Tibial artery (tissue), 4 donors: ENCODE measurements at regions not wholly inside any gene's neighbourhood (a gene's known extent, or its start where the extent isn't known, plus 50 kb on each side); places are given as distances from the start of the nearest gene placed in this dataset.

Source experiments
- DNase-seq, 2 donors: peaks; one replicate each; pipeline ENCODE4 v3.0.0-alpha.2; 2019
- H3K27ac ChIP-seq, 2 donors: fragments of 200-600 bp; sonication (generic) in 1 of 2; 1 replicate in 1 of 2; 2 replicates in 1 of 2; pipeline ENCODE4 v1.5.1; 2018 to 2019; ENCODE audit warnings: mild to moderate bottlenecking in 1 of 2
- H3K27me3 ChIP-seq, 2 donors: fragments of 200-600 bp; sonication (generic) in 1 of 2; one replicate each; pipeline versions ENCODE4 v1.5.1 to v1.6.0; 2016 to 2019
- H3K36me3 ChIP-seq, 3 donors: fragments of 200-600 bp; sonication (generic) in 2 of 3; one replicate each; pipeline ENCODE4 v1.5.1; 2016 to 2019; ENCODE audit warnings: mild to moderate bottlenecking in 2 of 3
- H3K4me1 ChIP-seq, 4 donors: fragments of 200-600 bp; sonication (generic) in 2 of 4; 1 replicate in 3 of 4; 2 replicates in 1 of 4; pipeline ENCODE4 v1.5.1; 2016 to 2019
- H3K4me3 ChIP-seq, 2 donors: fragments of 200-600 bp; sonication (generic) in 1 of 2; 1 replicate in 1 of 2; 2 replicates in 1 of 2; pipeline ENCODE4 v1.5.1; 2018 to 2019; ENCODE audit warnings: mild to moderate bottlenecking in 2 of 2
- H3K9me3 ChIP-seq, 3 donors: fragments of 200-600 bp; sonication (generic) in 1 of 3; one replicate each; pipeline ENCODE4 v1.5.1; 2016 to 2019
- intact Hi-C: fragments of 100-400 bp; cut with DNase I; formaldehyde crosslinking; loops from one replicate; pipeline ENCODE4 v1.15.0; 2023; ENCODE audit warnings: low total_unique reads
- TF ChIP-seq, protein P1 (sequence below), 2 experiments: fragments of 200-600 bp in 1 of 2; fragments of 450-650 bp in 1 of 2; IDR thresholded peaks; one replicate each; pipeline ENCODE4 v1.5.1; 2017 to 2019; ENCODE audit warnings: antibody characterized with exemption in 2 of 2, mild to moderate bottlenecking in 1 of 2, moderate library complexity in 1 of 2

GRCh38 chr4:95898226-95898625 lies 58.3 kb downstream of the PDHA2 start:
- TF ChIP-seq, protein P1, sequence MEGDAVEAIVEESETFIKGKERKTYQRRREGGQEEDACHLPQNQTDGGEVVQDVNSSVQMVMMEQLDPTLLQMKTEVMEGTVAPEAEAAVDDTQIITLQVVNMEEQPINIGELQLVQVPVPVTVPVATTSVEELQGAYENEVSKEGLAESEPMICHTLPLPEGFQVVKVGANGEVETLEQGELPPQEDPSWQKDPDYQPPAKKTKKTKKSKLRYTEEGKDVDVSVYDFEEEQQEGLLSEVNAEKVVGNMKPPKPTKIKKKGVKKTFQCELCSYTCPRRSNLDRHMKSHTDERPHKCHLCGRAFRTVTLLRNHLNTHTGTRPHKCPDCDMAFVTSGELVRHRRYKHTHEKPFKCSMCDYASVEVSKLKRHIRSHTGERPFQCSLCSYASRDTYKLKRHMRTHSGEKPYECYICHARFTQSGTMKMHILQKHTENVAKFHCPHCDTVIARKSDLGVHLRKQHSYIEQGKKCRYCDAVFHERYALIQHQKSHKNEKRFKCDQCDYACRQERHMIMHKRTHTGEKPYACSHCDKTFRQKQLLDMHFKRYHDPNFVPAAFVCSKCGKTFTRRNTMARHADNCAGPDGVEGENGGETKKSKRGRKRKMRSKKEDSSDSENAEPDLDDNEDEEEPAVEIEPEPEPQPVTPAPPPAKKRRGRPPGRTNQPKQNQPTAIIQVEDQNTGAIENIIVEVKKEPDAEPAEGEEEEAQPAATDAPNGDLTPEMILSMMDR (IDR thresholded peaks at IDR 0.05), result no peak
- Histone ChIP-seq H3K4me3 (no peak overlapping the region), H3K27ac (no peak overlapping the region), H3K36me3 (no peaks in the 10 kb centered on the region), H3K9me3 (no peaks in the 10 kb centered on the region), H3K4me1 (no peaks in the 10 kb centered on the region), H3K27me3 (no peaks in the 10 kb centered on the region)
- intact Hi-C loops, result no loop called here
- DNase-seq, result no peak

GRCh38 chr4:95909211-95909610 lies 69.3 kb downstream of the PDHA2 start:
- TF ChIP-seq, protein P1 (IDR thresholded peaks at IDR 0.05), result no peak
- no peaks in the 10 kb centered on the region for H3K4me1 ChIP-seq
- no peak overlapping the region for H3K27ac ChIP-seq
- no peaks in the 10 kb centered on the region for H3K9me3 ChIP-seq
- H3K36me3 ChIP-seq, result no peaks in the 10 kb centered on the region
- H3K4me3 ChIP-seq, result no peak overlapping the region
- intact Hi-C loops, result no loop called here
- DNase-seq, result no peak
- no peaks in the 10 kb centered on the region for H3K27me3 ChIP-seq

DNA sequence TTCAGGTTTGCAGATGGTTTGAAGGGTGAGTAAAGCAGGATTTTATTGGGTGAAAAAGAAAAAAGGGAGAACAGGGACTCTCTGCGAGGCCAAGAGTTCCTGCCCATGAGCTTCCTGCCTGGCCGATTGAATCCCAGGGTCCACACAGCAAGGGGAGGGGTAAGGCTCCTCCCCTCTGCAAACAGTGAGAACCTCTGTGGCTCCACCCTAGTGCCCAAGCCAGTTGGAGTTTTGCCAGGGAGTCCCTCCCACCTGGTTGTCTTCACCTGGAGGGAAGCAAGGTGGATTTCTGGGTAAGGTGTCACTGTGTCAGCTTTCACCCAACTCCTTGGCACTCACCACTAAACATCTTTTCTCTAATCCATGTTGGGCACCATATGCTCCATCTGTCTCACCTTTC lies 70.9 kb downstream of the PDHA2 start:
- Histone ChIP-seq H3K27me3 (no peaks in the 10 kb centered on the region), H3K4me3 (no peak overlapping the region), H3K4me1 (no peaks in the 10 kb centered on the region), H3K9me3 (no peaks in the 10 kb centered on the region), H3K36me3 (no peaks in the 10 kb centered on the region), H3K27ac (no peak overlapping the region)
- TF ChIP-seq, protein P1 (IDR thresholded peaks at IDR 0.05), result no peak
- intact Hi-C loops, result no loop called here
- DNase-seq, result no peak

DNA sequence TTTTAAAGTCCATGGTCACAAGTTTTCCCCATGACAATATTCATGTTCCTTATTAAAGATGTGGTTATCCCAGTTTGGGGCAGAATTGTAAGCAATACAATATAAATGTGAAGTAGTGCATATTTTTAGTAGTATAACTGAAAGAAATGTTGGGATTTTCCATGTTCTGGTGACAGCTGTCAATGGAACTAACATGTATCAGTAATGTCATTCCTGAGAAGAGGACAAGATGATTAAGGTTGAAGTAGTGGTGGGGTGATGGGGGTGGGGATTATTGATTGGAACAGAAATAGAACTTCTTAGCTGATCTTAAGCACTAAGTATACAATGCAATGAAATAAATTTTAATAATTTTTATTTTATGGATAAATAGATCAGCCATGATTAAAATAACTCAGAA lies 81.6 kb downstream of the PDHA2 start:
- DNase-seq, result no peak
- TF ChIP-seq, protein P1 (IDR thresholded peaks at IDR 0.05), result no peak
- Histone ChIP-seq H3K36me3 (no peaks in the 10 kb centered on the region), H3K4me3 (no peak overlapping the region), H3K27ac (no peak overlapping the region), H3K27me3 (no peaks in the 10 kb centered on the region), H3K4me1 (no peaks in the 10 kb centered on the region), H3K9me3 (peaks cover 0 to 10% (median 3%) of the 10 kb centered on the region in 3 donors)
- intact Hi-C loops, result no loop called here

GRCh38 chr4:95929448-95930064 lies 89.7 kb downstream of the PDHA2 start:
- no peak overlapping the region for H3K27ac ChIP-seq

More at GRCh38 chr4:95929448-95930064, 89.7 kb downstream of the PDHA2 start:
- no peak for DNase-seq
- intact Hi-C loops, result no loop called here
- Histone ChIP-seq H3K9me3 (peaks cover 0 to 13% (median 8%) of the 10 kb centered on the region in 3 donors), H3K27me3 (no peaks in the 10 kb centered on the region), H3K4me1 (no peaks in the 10 kb centered on the region), H3K4me3 (no peak overlapping the region), H3K36me3 (no peaks in the 10 kb centered on the region)
- TF ChIP-seq, protein P1 (IDR thresholded peaks at IDR 0.05), result no peak
